Tibial nerve (tissue), 4 donors: ENCODE measurements at regions not wholly inside any gene's neighbourhood (a gene's known extent, or its start where the extent isn't known, plus 50 kb on each side); places are given as distances from the start of the nearest gene placed in this dataset.

Experiments
- DNase-seq, 2 donors: peaks; one replicate each; pipeline ENCODE4 v3.0.0-alpha.2; 2019; ENCODE audit warnings: low spot score in 2 of 2
- H3K27ac ChIP-seq, 4 donors: fragments of 200-600 bp; sonication (generic) in 3 of 4; one replicate each; pipeline ENCODE4 v1.5.1; 2017 to 2019; ENCODE audit warnings: mild to moderate bottlenecking in 1 of 4
- H3K27me3 ChIP-seq, 2 donors: fragments of 200-600 bp; sonication (generic) in 1 of 2; one replicate each; pipeline versions ENCODE4 v1.5.1 to v1.6.0; 2017 to 2019
- H3K36me3 ChIP-seq, 3 donors: fragments of 200-600 bp; sonication (generic); one replicate each; pipeline ENCODE4 v1.5.1; 2018 to 2019
- H3K4me1 ChIP-seq, 4 donors: fragments of 200-600 bp; sonication (generic) in 3 of 4; one replicate each; pipeline ENCODE4 v1.5.1; 2017 to 2019
- H3K4me3 ChIP-seq, 4 donors: fragments of 200-600 bp; sonication (generic) in 3 of 4; one replicate each; pipeline ENCODE4 v1.5.1; 2017 to 2019; ENCODE audit warnings: mild to moderate bottlenecking in 1 of 4, moderate library complexity in 1 of 4
- H3K9me3 ChIP-seq, 4 donors: fragments of 200-600 bp; sonication (generic) in 3 of 4; one replicate each; pipeline ENCODE4 v1.5.1; 2017 to 2019
- CTCF ChIP-seq, 5 experiments: fragments of 200-600 bp in 3 of 5; fragments of 450-650 bp in 2 of 5; sonication (generic) in 3 of 5; IDR thresholded peaks; one replicate each; pipeline ENCODE4 v1.5.1; 2016 to 2019; ENCODE audit warnings: antibody characterized with exemption in 5 of 5, mild to moderate bottlenecking in 3 of 5, moderate library complexity in 2 of 5
- EP300 ChIP-seq, 2 donors: sonication (generic); formaldehyde crosslinking; IDR thresholded peaks; one replicate each; pipeline ENCODE4 v1.6.1; 2017; ENCODE audit warnings: antibody characterized with exemption in 2 of 2, mild to moderate bottlenecking in 1 of 2
- POLR2A ChIP-seq, 2 donors: fragments of 450-650 bp; IDR thresholded peaks; one replicate each; pipeline ENCODE4 v1.6.1; 2017; ENCODE audit warnings: antibody characterized with exemption in 2 of 2, mild to moderate bottlenecking in 2 of 2, moderate library complexity in 2 of 2
- WGBS, 2 donors: methylation state at CpG; one replicate each; pipeline ENCODE4 v1.1.5; 2018; 5-methylcytosine and 5-hydroxymethylcytosine counted together

- H3K9me3 ChIP-seq, result no peaks in the 10 kb centered on the region
- no peak for DNase-seq
- 78 to 81% methylated on average over 4 of the region's 4 CpGs for WGBS, 2 donors
Observed at GRCh38 chr12:125954362-125954761, 889.1 kb downstream of the AACS start.

GRCh38 chr12:125956186-125956585 lies 891.0 kb downstream of the AACS start:
- peaks cover 0 to 4% (median 0%) of the 10 kb centered on the region in 4 donors for H3K9me3 ChIP-seq
- H3K27me3 ChIP-seq, result no peaks in the 10 kb centered on the region
- H3K4me3 ChIP-seq, result no peak overlapping the region
- TF ChIP-seq EP300 (IDR thresholded peaks at IDR 0.05) (no peak), POLR2A (IDR thresholded peaks at IDR 0.05) (no peak), CTCF (IDR thresholded peaks at IDR 0.05) (no peak)
- no peaks in the 10 kb centered on the region for H3K4me1 ChIP-seq
- no peaks in the 10 kb centered on the region for H3K36me3 ChIP-seq
- no peak overlapping the region for H3K27ac ChIP-seq
- 71 to 76% methylated on average over 7 of the region's 7 CpGs for WGBS, 2 donors
- DNase-seq, result no peak

More at GRCh38 chr12:125954362-125954761, 889.1 kb downstream of the AACS start:
- no peak overlapping the region for H3K27ac ChIP-seq
- no peaks in the 10 kb centered on the region for H3K27me3 ChIP-seq
- TF ChIP-seq EP300 (IDR thresholded peaks at IDR 0.05), result no peak
- no peak for TF ChIP-seq POLR2A (IDR thresholded peaks at IDR 0.05)
- no peak for TF ChIP-seq CTCF (IDR thresholded peaks at IDR 0.05)
- no peaks in the 10 kb centered on the region for H3K36me3 ChIP-seq
- H3K4me1 ChIP-seq, result no peaks in the 10 kb centered on the region
- no peak overlapping the region for H3K4me3 ChIP-seq

GRCh38 chr12:125966641-125967040 lies 901.4 kb downstream of the AACS start:
- H3K27me3 ChIP-seq, result no peaks in the 10 kb centered on the region
- no peak for TF ChIP-seq POLR2A (IDR thresholded peaks at IDR 0.05)
- TF ChIP-seq EP300 (IDR thresholded peaks at IDR 0.05), result no peak
- no peak for TF ChIP-seq CTCF (IDR thresholded peaks at IDR 0.05)
- no peak overlapping the region for H3K27ac ChIP-seq
- no peak overlapping the region for H3K4me3 ChIP-seq
- H3K9me3 ChIP-seq, result no peaks in the 10 kb centered on the region
- DNase-seq, result no peak
- WGBS, 2 donors, result 81 to 88% methylated on average over 7 of the region's 7 CpGs
- H3K36me3 ChIP-seq, result no peaks in the 10 kb centered on the region
- H3K4me1 ChIP-seq, result no peaks in the 10 kb centered on the region

GRCh38 chr12:125968413-125968812 lies 903.2 kb downstream of the AACS start:
- DNase-seq, result no peak
- H3K36me3 ChIP-seq, result no peaks in the 10 kb centered on the region
- H3K27ac ChIP-seq, result no peak overlapping the region
- no peaks in the 10 kb centered on the region for H3K27me3 ChIP-seq
- no peaks in the 10 kb centered on the region for H3K4me1 ChIP-seq
- H3K4me3 ChIP-seq, result no peak overlapping the region
- TF ChIP-seq EP300 (IDR thresholded peaks at IDR 0.05) (no peak), CTCF (IDR thresholded peaks at IDR 0.05) (no peak), POLR2A (IDR thresholded peaks at IDR 0.05) (no peak)
- WGBS, 2 donors, result 88 to 89% methylated on average over 2 of the region's 2 CpGs
- no peaks in the 10 kb centered on the region for H3K9me3 ChIP-seq

- 89 to 94% methylated on average over 3 of the region's 3 CpGs for WGBS, 2 donors
- Histone ChIP-seq H3K9me3 (no peaks in the 10 kb centered on the region), H3K4me3 (no peak overlapping the region), H3K27me3 (no peaks in the 10 kb centered on the region), H3K4me1 (no peaks in the 10 kb centered on the region), H3K36me3 (no peaks in the 10 kb centered on the region), H3K27ac (no peak overlapping the region)
- TF ChIP-seq POLR2A (IDR thresholded peaks at IDR 0.05), result no peak
- no peak for TF ChIP-seq CTCF (IDR thresholded peaks at IDR 0.05)
- no peak for TF ChIP-seq EP300 (IDR thresholded peaks at IDR 0.05)
- no peak for DNase-seq
Observed at GRCh38 chr12:125971981-125972380, 906.7 kb downstream of the AACS start.
